ENCODE measurements at regions not wholly inside any gene's neighbourhood (a gene's known extent, or its start where the extent isn't known, plus 50 kb on each side); places are given as distances from the start of the nearest gene placed in this dataset.

- H3K79me2 ChIP-seq (ENCODE audit: insufficient read depth, low read depth) = no peaks in the 10 kb centered on the region
- H3K4me3 ChIP-seq (IDR thresholded peaks at IDR 0.05; ENCODE audit: insufficient read depth, low read depth, low read length) = no peak overlapping the region
- no peak overlapping the region for H2AFZ ChIP-seq (ENCODE audit: low read depth)
- no peak overlapping the region for H3K27ac ChIP-seq
- H3K27me3 ChIP-seq (ENCODE audit: insufficient read depth, low read depth) = no peaks in the 10 kb centered on the region
- no peak for TF ChIP-seq CTCF (conservative IDR thresholded peaks at IDR 0.05; ENCODE audit: low read depth, low read length)
- H3K4me2 ChIP-seq = no peak overlapping the region
- no peaks in the 10 kb centered on the region for H4K20me1 ChIP-seq (ENCODE audit: insufficient read depth)
- no peaks in the 10 kb centered on the region for H3K4me1 ChIP-seq (ENCODE audit: low read depth, poor library complexity, severe bottlenecking)
- H3K9ac ChIP-seq = no peak overlapping the region
- H3K36me3 ChIP-seq (ENCODE audit: insufficient read depth) = no peaks in the 10 kb centered on the region
Measured at GRCh38 chr13:107553838-107554237, 661.5 kb downstream of the LIG4 start.

GRCh38 chr13:107551521-107551920 lies 663.8 kb downstream of the LIG4 start:
- Histone ChIP-seq H3K4me3 (IDR thresholded peaks at IDR 0.05; ENCODE audit: insufficient read depth, low read depth, low read length) (no peak overlapping the region), H3K27me3 (ENCODE audit: insufficient read depth, low read depth) (no peaks in the 10 kb centered on the region)
- TF ChIP-seq CTCF (conservative IDR thresholded peaks at IDR 0.05; ENCODE audit: low read depth, low read length) = no peak

GRCh38 chr13:107548338-107548737 lies 667.0 kb downstream of the LIG4 start:
- no peaks in the 10 kb centered on the region for H3K4me1 ChIP-seq (ENCODE audit: low read depth, poor library complexity, severe bottlenecking)
- no peak overlapping the region for H2AFZ ChIP-seq (ENCODE audit: low read depth)
- TF ChIP-seq CTCF (conservative IDR thresholded peaks at IDR 0.05; ENCODE audit: low read depth, low read length) = no peak

More at GRCh38 chr13:107551521-107551920, 663.8 kb downstream of the LIG4 start:
- Histone ChIP-seq H3K36me3 (ENCODE audit: insufficient read depth) (no peaks in the 10 kb centered on the region), H3K79me2 (ENCODE audit: insufficient read depth, low read depth) (no peaks in the 10 kb centered on the region), H3K27ac (no peak overlapping the region), H3K4me2 (no peak overlapping the region), H2AFZ (ENCODE audit: low read depth) (no peak overlapping the region), H3K9ac (no peak overlapping the region), H4K20me1 (ENCODE audit: insufficient read depth) (no peaks in the 10 kb centered on the region), H3K4me1 (ENCODE audit: low read depth, poor library complexity, severe bottlenecking) (no peaks in the 10 kb centered on the region)

GRCh38 chr13:107545946-107546502 lies 669.3 kb downstream of the LIG4 start:
- Histone ChIP-seq H3K4me2 (no peak overlapping the region), H3K4me1 (ENCODE audit: low read depth, poor library complexity, severe bottlenecking) (no peaks in the 10 kb centered on the region), H3K9ac (no peak overlapping the region), H3K27me3 (ENCODE audit: insufficient read depth, low read depth) (no peaks in the 10 kb centered on the region), H4K20me1 (ENCODE audit: insufficient read depth) (no peaks in the 10 kb centered on the region), H3K79me2 (ENCODE audit: insufficient read depth, low read depth) (no peaks in the 10 kb centered on the region), H3K27ac (no peak overlapping the region), H3K36me3 (ENCODE audit: insufficient read depth) (no peaks in the 10 kb centered on the region), H2AFZ (ENCODE audit: low read depth) (no peak overlapping the region), H3K4me3 (IDR thresholded peaks at IDR 0.05; ENCODE audit: insufficient read depth, low read depth, low read length) (no peak overlapping the region)
- no peak for TF ChIP-seq CTCF (conservative IDR thresholded peaks at IDR 0.05; ENCODE audit: low read depth, low read length)

More at GRCh38 chr13:107548338-107548737, 667.0 kb downstream of the LIG4 start:
- Histone ChIP-seq H3K27ac (no peak overlapping the region), H3K36me3 (ENCODE audit: insufficient read depth) (no peaks in the 10 kb centered on the region), H3K9ac (no peak overlapping the region), H3K79me2 (ENCODE audit: insufficient read depth, low read depth) (no peaks in the 10 kb centered on the region), H4K20me1 (ENCODE audit: insufficient read depth) (no peaks in the 10 kb centered on the region), H3K4me2 (no peak overlapping the region), H3K27me3 (ENCODE audit: insufficient read depth, low read depth) (no peaks in the 10 kb centered on the region), H3K4me3 (IDR thresholded peaks at IDR 0.05; ENCODE audit: insufficient read depth, low read depth, low read length) (no peak overlapping the region)

Measured in KMS-11 (cell line).